Nephron progenitor cell (in vitro differentiated cells): ENCODE measurements at regions not wholly inside any gene's neighbourhood (a gene's known extent, or its start where the extent isn't known, plus 50 kb on each side); places are given as distances from the start of the nearest gene placed in this dataset.

Experiments
- DNase-seq: peaks from one replicate; pipeline ENCODE4 v3.0.0; 2021
- H3K27ac Mint-ChIP-seq: 2 replicates; pipeline ENCODE4 v1.8.0; 2021; ENCODE audit warnings: mild to moderate bottlenecking, moderate library complexity, mixed read lengths
- H3K27me3 Mint-ChIP-seq: 2 replicates; pipeline ENCODE4 v1.8.0; 2021; ENCODE audit warnings: mild to moderate bottlenecking, low read depth, mixed read lengths; ENCODE audit not compliant: poor library complexity
- H3K36me3 Mint-ChIP-seq: 2 replicates; pipeline ENCODE4 v1.8.0; 2021; ENCODE audit warnings: low read depth, mixed read lengths
- H3K4me1 Mint-ChIP-seq: 2 replicates; pipeline ENCODE4 v1.8.0; 2021; ENCODE audit warnings: mixed read lengths
- H3K4me3 Mint-ChIP-seq: 2 replicates; pipeline ENCODE4 v1.8.0; 2021; ENCODE audit warnings: mild to moderate bottlenecking, moderate library complexity, mixed read lengths
- H3K9me3 Mint-ChIP-seq: 2 replicates; pipeline ENCODE4 v1.8.0; 2021; ENCODE audit warnings: mild to moderate bottlenecking, moderate library complexity, mixed read lengths
- CTCF ChIP-seq: fragments of 200-600 bp; sonication (generic); IDR thresholded peaks from 2 replicates; pipeline ENCODE4 v1.5.0; 2021; ENCODE audit warnings: antibody characterized with exemption

GRCh38 chr1:24244519-24245268 lies 57.6 kb upstream of the IFNLR1 start:
- no peak for TF ChIP-seq CTCF
- no peak overlapping the region for H3K4me3 Mint-ChIP-seq
- no peak overlapping the region for H3K27ac Mint-ChIP-seq
- no peaks in the 10 kb centered on the region for H3K4me1 Mint-ChIP-seq
- peaks cover 2% of the 10 kb centered on the region for H3K27me3 Mint-ChIP-seq
- no peaks in the 10 kb centered on the region for H3K36me3 Mint-ChIP-seq
- H3K9me3 Mint-ChIP-seq: no peaks in the 10 kb centered on the region
- DNase-seq: no peak

- no peak for DNase-seq
- TF ChIP-seq CTCF: no peak
- Mint-ChIP-seq H3K36me3 (peaks cover 4% of the 10 kb centered on the region), H3K9me3 (peaks cover 7% of the 10 kb centered on the region), H3K4me1 (peaks cover 28% of the 10 kb centered on the region), H3K4me3 (no peak overlapping the region), H3K27me3 (peaks cover 2% of the 10 kb centered on the region), H3K27ac (no peak overlapping the region)
These were observed 50.8 kb upstream of the IFNLR1 start for GRCh38 chr1:24237750-24238395.

- Mint-ChIP-seq H3K4me3 (no peak overlapping the region), H3K36me3 (peaks cover 4% of the 10 kb centered on the region), H3K4me1 (peaks cover 28% of the 10 kb centered on the region), H3K9me3 (peaks cover 7% of the 10 kb centered on the region), H3K27me3 (peaks cover 5% of the 10 kb centered on the region), H3K27ac (peak overlapping the region; percentile 5)
- DNase-seq: no peak
- no peak for TF ChIP-seq CTCF
These were observed 49.8 kb upstream of the IFNLR1 start for GRCh38 chr1:24236789-24237371.
